Coronary artery (tissue), 2 donors: ENCODE measurements at regions not wholly inside any gene's neighbourhood (a gene's known extent, or its start where the extent isn't known, plus 50 kb on each side); places are given as distances from the start of the nearest gene placed in this dataset.
"Not testable (repeated sequence)": the region's sequence is repeated elsewhere in the genome, so short reads cannot be mapped to it uniquely, and the experiment has no call there.

ENCODE experiments used
- DNase-seq: peaks from one replicate; pipeline ENCODE4 v3.0.0-alpha.2; 2017; ENCODE audit warnings: low spot score
- H3K27ac ChIP-seq, 2 donors: fragments of 200-600 bp; sonication (generic); one replicate each; pipeline ENCODE4 v1.5.1; 2016 to 2019
- H3K4me3 ChIP-seq: fragments of 200-600 bp; sonication (generic); 2 replicates; pipeline ENCODE4 v1.5.1; 2016; ENCODE audit warnings: mild to moderate bottlenecking, moderate library complexity
- CTCF ChIP-seq: fragments of 200-600 bp; sonication (generic); IDR thresholded peaks from one replicate; pipeline ENCODE4 v1.5.1; 2019; ENCODE audit warnings: antibody characterized with exemption

DNA sequence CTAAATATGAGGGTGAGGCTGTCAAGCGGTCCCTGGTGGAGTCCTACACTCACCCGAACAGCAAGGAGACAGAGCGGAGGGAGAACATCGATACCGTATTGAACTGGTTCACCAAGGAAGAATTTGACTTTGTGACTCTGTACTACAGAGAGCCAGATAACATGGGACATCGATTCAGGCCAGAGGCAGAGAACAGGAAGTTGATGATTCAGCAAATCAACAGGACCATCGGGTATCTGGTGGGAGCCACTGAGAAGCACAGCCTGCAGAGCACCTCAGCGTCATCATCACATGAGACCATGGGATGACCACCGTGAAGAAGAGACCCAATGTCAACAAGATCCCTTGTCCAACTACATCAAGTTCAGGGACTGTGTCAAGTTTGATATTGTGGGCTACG is 67.5 kb upstream of the ROPN1B start:
- not testable (repeated sequence) for H3K27ac ChIP-seq, H3K4me3 ChIP-seq, DNase-seq

DNA sequence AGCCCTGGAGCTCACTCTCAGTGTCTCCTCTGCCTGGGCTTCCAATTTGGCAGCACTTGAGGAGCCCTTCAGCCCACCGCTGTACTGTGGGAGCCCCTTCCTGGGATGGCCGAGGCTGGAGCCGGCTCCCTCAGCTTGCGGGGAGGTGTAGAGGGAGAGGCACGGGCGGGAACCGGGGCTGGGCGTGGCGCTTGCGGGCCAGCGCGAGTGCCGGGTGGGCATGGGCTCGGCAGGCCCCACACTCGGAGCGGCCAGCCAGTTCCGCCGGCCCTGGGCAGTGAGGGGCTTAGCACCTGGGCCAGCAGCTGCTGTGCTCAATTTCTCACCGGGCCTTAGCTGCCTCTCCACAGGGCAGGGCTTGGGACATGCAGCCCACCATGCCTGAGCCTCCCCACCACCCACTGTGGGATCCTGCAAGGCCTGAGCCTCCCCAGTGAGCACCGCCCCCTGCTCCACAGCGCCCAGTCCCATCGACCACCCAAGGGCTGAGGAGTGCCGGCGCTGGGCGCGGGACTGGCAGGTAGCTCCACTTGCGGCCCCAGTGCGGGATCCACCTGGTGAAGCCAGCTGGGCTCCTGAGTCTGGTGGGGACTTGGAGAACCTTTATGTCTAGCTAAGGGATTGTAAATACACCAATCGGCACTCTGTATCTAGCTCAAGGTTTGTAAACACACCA is 65.1 kb upstream of the ROPN1B start:
- not testable (repeated sequence) for H3K27ac ChIP-seq, DNase-seq, H3K4me3 ChIP-seq

GRCh38 chr3:125907279-125907678 is 61.7 kb upstream of the ROPN1B start:
- DNase-seq = not testable (repeated sequence)

GRCh38 chr3:125910851-125911250 is 58.1 kb upstream of the ROPN1B start:
- not testable (repeated sequence) for DNase-seq, H3K27ac ChIP-seq, H3K4me3 ChIP-seq

More at GRCh38 chr3:125907279-125907678, 61.7 kb upstream of the ROPN1B start:
- H3K4me3 ChIP-seq, H3K27ac ChIP-seq: not testable (repeated sequence)

DNA sequence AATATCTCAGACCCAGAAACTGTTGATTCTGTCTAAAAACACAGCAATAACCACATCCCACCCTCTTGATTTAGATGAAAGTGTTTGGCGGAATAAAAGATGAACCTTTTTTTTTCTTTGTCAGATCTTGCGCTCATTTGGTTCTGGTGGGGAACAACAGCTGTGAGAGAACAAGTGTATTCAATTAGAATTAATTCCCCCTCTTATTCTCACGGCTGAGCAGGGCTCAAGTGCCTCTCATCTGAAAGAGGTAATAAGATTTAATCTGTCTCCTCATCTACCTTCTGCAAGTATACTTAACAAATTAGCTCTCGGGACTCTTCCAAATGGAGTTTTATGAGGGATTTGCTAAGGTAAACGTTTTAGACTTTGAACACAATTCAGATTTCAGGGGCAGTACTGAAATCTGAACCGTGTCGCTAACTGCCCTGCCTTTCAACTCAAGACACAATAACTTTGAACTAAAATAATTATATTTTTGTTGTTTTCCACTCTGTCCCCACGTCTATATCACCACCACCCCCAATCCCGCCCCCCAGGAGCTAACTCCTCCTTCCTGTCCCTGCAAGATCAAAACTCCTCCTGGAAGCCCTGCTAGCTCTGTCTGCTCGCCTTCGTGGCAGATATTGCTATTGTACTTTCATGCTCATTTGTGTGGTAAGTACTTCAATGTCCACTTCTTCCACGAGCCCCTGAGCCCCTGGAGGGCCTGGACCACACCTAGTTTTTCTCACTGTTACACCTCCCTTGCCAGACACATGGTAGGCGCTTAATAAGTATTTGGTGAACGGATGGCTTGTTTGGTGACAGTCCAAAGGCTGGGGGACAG is 54.2 kb upstream of the ROPN1B start:
- DNase-seq = not testable (repeated sequence)
- peak overlapping the region; percentile 89 to 97 for H3K27ac ChIP-seq

DNA sequence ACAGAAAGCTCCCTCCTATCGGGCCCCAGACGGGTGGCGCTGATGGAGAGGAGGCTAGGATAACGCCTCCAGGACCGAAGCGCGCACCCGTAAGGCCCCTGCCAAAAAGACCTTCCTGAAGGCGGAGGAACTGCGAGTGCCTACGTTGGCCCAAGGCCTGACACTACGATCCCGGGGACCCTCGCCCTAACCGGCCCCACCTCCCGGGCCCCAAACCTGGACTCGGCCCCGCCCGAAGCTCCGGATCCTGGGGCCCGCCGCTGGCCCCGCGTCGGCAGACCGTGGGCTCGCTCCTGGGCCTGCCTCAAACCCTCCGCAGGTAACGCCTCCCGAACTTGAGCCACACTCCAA is 53.6 kb upstream of the ROPN1B start:
- DNase-seq = peak; percentile 77
- Histone ChIP-seq H3K4me3 (peak overlapping the region; percentile 91), H3K27ac (peak overlapping the region; percentile 89 to 97)

More for the DNA sequence above, 54.2 kb upstream of the ROPN1B start:
- peak overlapping the region; percentile 91 for H3K4me3 ChIP-seq

- peak overlapping the region; percentile 89 to 97 for H3K27ac ChIP-seq
- peak overlapping the region; percentile 91 for H3K4me3 ChIP-seq
- DNase-seq = peak; percentile 100
Measured at GRCh38 chr3:125915792-125916375, 53.1 kb upstream of the ROPN1B start.

DNA sequence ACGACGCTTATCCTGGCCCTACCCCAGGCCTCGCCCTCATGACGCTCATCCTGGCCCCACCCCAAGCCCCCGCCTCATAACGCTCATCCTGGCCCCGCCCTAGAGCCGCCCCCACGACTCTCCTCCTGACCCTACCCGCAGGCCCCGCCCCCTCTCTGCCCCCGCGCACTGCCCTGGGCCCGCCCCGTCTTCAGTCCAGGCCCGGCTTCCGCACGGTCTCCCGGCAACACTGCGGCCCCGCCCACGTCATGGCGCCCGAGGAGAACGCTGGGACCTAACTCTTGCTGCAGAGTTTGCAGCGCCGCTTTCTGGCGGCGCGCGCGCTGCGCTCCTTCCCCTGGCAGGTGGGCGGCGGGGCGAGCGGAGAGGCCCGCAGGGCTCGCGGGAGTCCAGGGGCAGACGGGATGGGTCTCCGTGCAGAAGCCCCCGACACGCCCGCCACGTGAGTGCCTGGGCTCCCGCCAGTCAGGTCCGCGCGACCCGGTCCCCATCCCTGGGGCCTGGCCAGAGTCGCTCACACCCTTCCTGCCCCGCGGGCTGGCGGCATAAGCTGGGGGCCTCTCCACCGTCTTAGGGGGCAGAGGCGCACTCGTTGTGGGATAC is 52.5 kb upstream of the ROPN1B start:
- no peak for TF ChIP-seq CTCF
- Histone ChIP-seq H3K27ac (peak overlapping the region; percentile 33 to 97), H3K4me3 (peak overlapping the region; percentile 91)
- DNase-seq = peak; percentile 98

GRCh38 chr3:125917020-125917549 is 51.9 kb upstream of the ROPN1B start:
- H3K27ac ChIP-seq = peak overlapping the region; percentile 33 to 97
- DNase-seq = not testable (repeated sequence)
- peak overlapping the region; percentile 91 for H3K4me3 ChIP-seq

- H3K4me3 ChIP-seq, H3K27ac ChIP-seq, DNase-seq: not testable (repeated sequence)
Measured at GRCh38 chr3:125918024-125918423, 51.0 kb upstream of the ROPN1B start.

GRCh38 chr3:125918451-125918850 is 50.5 kb upstream of the ROPN1B start:
- not testable (repeated sequence) for H3K27ac ChIP-seq, H3K4me3 ChIP-seq, DNase-seq

DNA sequence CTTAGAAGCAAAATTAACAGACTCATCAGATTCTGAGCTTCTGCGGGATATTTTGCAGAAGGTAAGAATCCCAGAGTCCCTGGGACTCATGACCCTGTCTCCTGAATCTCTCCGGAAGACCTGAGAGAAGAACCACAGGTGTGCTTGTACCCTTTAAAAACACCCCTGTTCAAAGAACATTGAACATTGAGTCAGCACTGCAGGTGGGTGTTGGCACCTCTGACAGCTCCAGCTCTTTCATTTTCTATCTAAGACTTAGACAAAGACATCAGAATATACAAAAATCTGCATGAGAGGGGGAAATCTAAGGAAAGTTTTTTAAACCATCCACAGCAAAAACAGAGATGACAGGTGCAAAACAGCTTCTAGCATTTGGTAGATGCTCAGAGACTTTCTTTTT is 50.1 kb upstream of the ROPN1B start:
- H3K4me3 ChIP-seq, DNase-seq, H3K27ac ChIP-seq: not testable (repeated sequence)
